ENCODE measurements at regions not wholly inside any gene's neighbourhood (a gene's known extent, or its start where the extent isn't known, plus 50 kb on each side); places are given as distances from the start of the nearest gene placed in this dataset.

DNA sequence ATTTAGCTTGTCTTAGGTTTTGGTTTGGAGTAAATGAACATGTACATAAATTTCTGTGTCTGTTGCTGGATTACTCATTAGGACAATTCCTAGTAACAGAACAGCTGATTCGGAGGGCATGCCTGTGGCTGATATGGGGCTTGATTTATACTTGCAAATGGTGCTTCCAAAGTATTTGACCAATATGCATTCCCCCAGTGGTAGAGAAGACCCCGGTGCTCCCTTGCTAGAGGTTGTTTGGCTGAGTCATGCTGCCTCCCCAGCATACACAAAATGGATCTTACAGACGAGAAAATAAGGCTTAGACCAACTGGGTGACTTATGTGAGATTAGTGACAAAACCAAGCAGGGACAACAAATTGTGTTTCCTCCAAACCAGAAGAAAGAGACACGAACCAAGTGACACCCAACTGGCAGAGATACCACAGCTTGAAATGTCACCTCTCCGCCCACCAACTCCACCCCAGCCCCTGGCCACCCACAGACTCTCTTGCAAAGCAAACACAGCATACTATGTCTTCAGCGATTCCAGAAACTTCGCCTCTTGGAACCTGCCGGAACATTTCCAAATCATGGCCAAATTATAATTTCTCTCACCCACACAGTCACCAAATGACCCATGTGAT lies 75.9 kb upstream of the ETS2 start (continued):
- no peak for TF ChIP-seq MXI1 (conservative IDR thresholded peaks at IDR 0.05; ENCODE audit: poor library complexity, severe bottlenecking)

GRCh38 chr21:38733972-38734546 lies 71.7 kb upstream of the ETS2 start:
- H3K27me3 ChIP-seq (ENCODE audit: insufficient read depth, low read depth, low read length), result no peaks in the 10 kb centered on the region
- no peaks in the 10 kb centered on the region for H3K36me3 ChIP-seq (ENCODE audit: insufficient read depth, low read length)
- peak overlapping the region; percentile 55 for H3K9ac ChIP-seq (ENCODE audit: low read length)
- H3F3A ChIP-seq (ENCODE audit: insufficient read depth, low read length, poor library complexity, severe bottlenecking), result no peaks in the 10 kb centered on the region
- H3K4me2 ChIP-seq (ENCODE audit: low read length), result peak overlapping the region; percentile 71
- no peaks in the 10 kb centered on the region for H3K79me2 ChIP-seq (replicated peaks; ENCODE audit: insufficient read depth, low read length)
- no peaks in the 10 kb centered on the region for H4K20me1 ChIP-seq (ENCODE audit: insufficient read depth)
- H3K9me2 ChIP-seq (ENCODE audit: insufficient read depth, low read length), result no peaks in the 10 kb centered on the region
- TF ChIP-seq EZH2 (IDR thresholded peaks at IDR 0.05; ENCODE audit: borderline replicate concordance, insufficient read depth, low read length, poor library complexity, severe bottlenecking), result no peak
- TF ChIP-seq, protein P1, sequence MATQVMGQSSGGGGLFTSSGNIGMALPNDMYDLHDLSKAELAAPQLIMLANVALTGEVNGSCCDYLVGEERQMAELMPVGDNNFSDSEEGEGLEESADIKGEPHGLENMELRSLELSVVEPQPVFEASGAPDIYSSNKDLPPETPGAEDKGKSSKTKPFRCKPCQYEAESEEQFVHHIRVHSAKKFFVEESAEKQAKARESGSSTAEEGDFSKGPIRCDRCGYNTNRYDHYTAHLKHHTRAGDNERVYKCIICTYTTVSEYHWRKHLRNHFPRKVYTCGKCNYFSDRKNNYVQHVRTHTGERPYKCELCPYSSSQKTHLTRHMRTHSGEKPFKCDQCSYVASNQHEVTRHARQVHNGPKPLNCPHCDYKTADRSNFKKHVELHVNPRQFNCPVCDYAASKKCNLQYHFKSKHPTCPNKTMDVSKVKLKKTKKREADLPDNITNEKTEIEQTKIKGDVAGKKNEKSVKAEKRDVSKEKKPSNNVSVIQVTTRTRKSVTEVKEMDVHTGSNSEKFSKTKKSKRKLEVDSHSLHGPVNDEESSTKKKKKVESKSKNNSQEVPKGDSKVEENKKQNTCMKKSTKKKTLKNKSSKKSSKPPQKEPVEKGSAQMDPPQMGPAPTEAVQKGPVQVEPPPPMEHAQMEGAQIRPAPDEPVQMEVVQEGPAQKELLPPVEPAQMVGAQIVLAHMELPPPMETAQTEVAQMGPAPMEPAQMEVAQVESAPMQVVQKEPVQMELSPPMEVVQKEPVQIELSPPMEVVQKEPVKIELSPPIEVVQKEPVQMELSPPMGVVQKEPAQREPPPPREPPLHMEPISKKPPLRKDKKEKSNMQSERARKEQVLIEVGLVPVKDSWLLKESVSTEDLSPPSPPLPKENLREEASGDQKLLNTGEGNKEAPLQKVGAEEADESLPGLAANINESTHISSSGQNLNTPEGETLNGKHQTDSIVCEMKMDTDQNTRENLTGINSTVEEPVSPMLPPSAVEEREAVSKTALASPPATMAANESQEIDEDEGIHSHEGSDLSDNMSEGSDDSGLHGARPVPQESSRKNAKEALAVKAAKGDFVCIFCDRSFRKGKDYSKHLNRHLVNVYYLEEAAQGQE (IDR thresholded peaks at IDR 0.05; ENCODE audit: borderline replicate concordance), result no peak
- TF ChIP-seq CTCF (IDR thresholded peaks at IDR 0.05; ENCODE audit: poor library complexity, severe bottlenecking), result peak; percentile 98
- peak; percentile 98 for TF ChIP-seq SMC3 (conservative IDR thresholded peaks at IDR 0.05; ENCODE audit: poor library complexity)
- no peak for TF ChIP-seq EP300 (conservative IDR thresholded peaks at IDR 0.05; ENCODE audit: poor library complexity, severe bottlenecking)
- TF ChIP-seq POLR2AphosphoS5 (IDR thresholded peaks at IDR 0.05), result no peak
- peak; percentile 53 for TF ChIP-seq MXI1 (conservative IDR thresholded peaks at IDR 0.05; ENCODE audit: poor library complexity, severe bottlenecking)
- no peak for TF ChIP-seq TAF1 (IDR thresholded peaks at IDR 0.05; ENCODE audit: low read depth)
- peak; percentile 96 for TF ChIP-seq RAD21 (conservative IDR thresholded peaks at IDR 0.05)
- peak overlapping the region; percentile 69 for H3K4me3 ChIP-seq (ENCODE audit: low read length)
- no peaks in the 10 kb centered on the region for H3K9me3 ChIP-seq (ENCODE audit: low read length)
- peak overlapping the region; percentile 28 for H2AFZ ChIP-seq (ENCODE audit: low read depth, low read length)
- H3K27ac ChIP-seq (ENCODE audit: low read length), result no peak overlapping the region

DNA sequence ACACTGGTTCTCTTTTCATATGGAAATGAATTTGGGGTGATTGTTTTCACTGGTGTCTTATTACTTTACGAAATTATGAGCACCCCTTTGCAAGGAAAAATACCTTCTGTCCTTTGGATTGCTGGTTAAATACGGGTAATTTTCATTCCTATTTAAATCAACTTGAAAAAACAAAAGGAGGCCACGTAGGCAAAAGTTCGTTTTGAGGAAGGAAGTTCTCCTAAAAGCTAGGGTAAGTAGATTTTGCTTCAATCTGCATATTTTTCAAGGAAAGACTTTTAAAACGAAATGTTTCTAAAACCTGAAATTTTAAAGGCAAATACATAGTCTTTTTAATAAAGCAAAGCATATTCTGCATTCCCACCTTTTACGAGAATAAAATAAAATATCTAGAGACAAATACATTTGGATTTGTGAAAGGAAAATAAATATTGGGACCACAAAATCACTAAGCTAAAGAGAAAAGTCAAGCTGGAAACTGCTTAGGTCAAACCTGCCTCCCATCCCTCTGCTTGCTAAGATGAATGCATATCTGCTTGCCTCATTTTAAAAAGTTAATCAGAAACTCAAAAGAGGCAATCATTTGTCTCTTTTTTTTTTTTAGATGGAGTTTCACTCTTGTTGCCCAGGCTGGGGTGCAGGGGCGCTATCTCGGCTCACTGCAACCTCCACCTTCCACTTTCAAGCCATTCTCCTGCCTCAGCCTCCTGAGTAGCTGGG lies 70.9 kb upstream of the ETS2 start:
- TF ChIP-seq POLR2AphosphoS5 (IDR thresholded peaks at IDR 0.05), result no peak
- TF ChIP-seq CTCF (IDR thresholded peaks at IDR 0.05; ENCODE audit: poor library complexity, severe bottlenecking), result no peak
- no peak for TF ChIP-seq MXI1 (conservative IDR thresholded peaks at IDR 0.05; ENCODE audit: poor library complexity, severe bottlenecking)
- TF ChIP-seq RAD21 (conservative IDR thresholded peaks at IDR 0.05), result no peak
- no peak for TF ChIP-seq TAF1 (IDR thresholded peaks at IDR 0.05; ENCODE audit: low read depth)
- TF ChIP-seq EZH2 (IDR thresholded peaks at IDR 0.05; ENCODE audit: borderline replicate concordance, insufficient read depth, low read length, poor library complexity, severe bottlenecking), result no peak
- no peak for TF ChIP-seq SMC3 (conservative IDR thresholded peaks at IDR 0.05; ENCODE audit: poor library complexity)
- no peak for TF ChIP-seq EP300 (conservative IDR thresholded peaks at IDR 0.05; ENCODE audit: poor library complexity, severe bottlenecking)
- TF ChIP-seq, protein P1 (IDR thresholded peaks at IDR 0.05; ENCODE audit: borderline replicate concordance), result no peak
- Histone ChIP-seq H3K4me2 (ENCODE audit: low read length) (peak overlapping the region; percentile 71), H3K9ac (ENCODE audit: low read length) (no peak overlapping the region), H3K27me3 (ENCODE audit: insufficient read depth, low read depth, low read length) (no peaks in the 10 kb centered on the region), H2AFZ (ENCODE audit: low read depth, low read length) (no peak overlapping the region), H3K9me2 (ENCODE audit: insufficient read depth, low read length) (no peaks in the 10 kb centered on the region), H4K20me1 (ENCODE audit: insufficient read depth) (no peaks in the 10 kb centered on the region), H3K27ac (ENCODE audit: low read length) (no peak overlapping the region), H3K9me3 (ENCODE audit: low read length) (no peaks in the 10 kb centered on the region), H3F3A (ENCODE audit: insufficient read depth, low read length, poor library complexity, severe bottlenecking) (no peaks in the 10 kb centered on the region), H3K79me2 (replicated peaks; ENCODE audit: insufficient read depth, low read length) (no peaks in the 10 kb centered on the region), H3K4me3 (ENCODE audit: low read length) (peak overlapping the region; percentile 69), H3K36me3 (ENCODE audit: insufficient read depth, low read length) (no peaks in the 10 kb centered on the region)

Data from neural cell (in vitro differentiated cells).